Colonic mucosa (tissue), 4 donors: ENCODE measurements at regions not wholly inside any gene's neighbourhood (a gene's known extent, or its start where the extent isn't known, plus 50 kb on each side); places are given as distances from the start of the nearest gene placed in this dataset.

Experiments
- DNase-seq: peaks from one replicate; pipeline ENCODE4 v3.0.0-alpha.2; 2020
- H3K27ac ChIP-seq: fragments of 200-600 bp; one replicate; pipeline ENCODE4 v1.8.0; 2021
- H3K27me3 ChIP-seq: fragments of 200-600 bp; one replicate; pipeline ENCODE4 v1.8.0; 2021
- H3K36me3 ChIP-seq: fragments of 200-600 bp; one replicate; pipeline ENCODE4 v1.8.0; 2021
- H3K4me1 ChIP-seq: fragments of 200-600 bp; one replicate; pipeline ENCODE4 v1.8.0; 2021; ENCODE audit warnings: mild to moderate bottlenecking
- H3K4me3 ChIP-seq: fragments of 200-600 bp; one replicate; pipeline ENCODE4 v1.8.0; 2021
- H3K9ac ChIP-seq, 2 donors: one replicate each; pipeline ENCODE4 v1.7.0; 2013; ENCODE audit warnings: control low read depth in 2 of 2, low read depth in 2 of 2, low read length in 2 of 2
- H3K9me3 ChIP-seq: fragments of 200-600 bp; one replicate; pipeline ENCODE4 v1.8.0; 2021
- intact Hi-C: fragments of 100-400 bp; cut with DNase I; formaldehyde crosslinking; loops from one replicate; pipeline ENCODE4 v1.14.1; 2022
- TF ChIP-seq, protein P1 (sequence below): fragments of 200-600 bp; IDR thresholded peaks from one replicate; pipeline ENCODE4 v1.8.0; 2022; ENCODE audit warnings: antibody characterized with exemption, mild to moderate bottlenecking
- donor health status: healthy.
- donor health status: DM: no; HTN: no; CAD: no.
- donor health status: DM: no; HTN: no; CAD: no.

DNA sequence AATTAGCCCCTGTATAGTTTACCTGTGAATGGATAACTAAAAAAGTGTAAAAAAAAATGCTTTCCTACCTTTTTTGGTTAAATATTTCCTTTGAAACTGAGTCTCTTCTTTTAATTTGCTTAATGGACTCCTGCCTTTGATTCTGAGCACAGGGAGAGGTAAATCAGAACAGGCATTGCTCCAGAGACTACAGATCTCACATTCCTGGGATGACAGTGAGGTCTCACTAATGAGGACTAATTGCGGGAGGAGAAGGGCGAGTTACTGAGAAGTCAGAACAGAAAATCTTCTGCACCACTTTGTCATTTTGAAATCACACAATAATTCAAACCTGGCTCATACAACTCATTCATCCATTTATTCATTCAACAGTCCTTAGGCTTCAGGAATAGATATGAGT is 437.0 kb upstream of the ASIC2 start:
- Histone ChIP-seq H3K9ac (no peak overlapping the region), H3K36me3 (no peaks in the 10 kb centered on the region), H3K27ac (no peak overlapping the region), H3K27me3 (peaks cover 5% of the 10 kb centered on the region), H3K4me3 (no peak overlapping the region), H3K9me3 (no peaks in the 10 kb centered on the region), H3K4me1 (no peaks in the 10 kb centered on the region)
- TF ChIP-seq, protein P1, sequence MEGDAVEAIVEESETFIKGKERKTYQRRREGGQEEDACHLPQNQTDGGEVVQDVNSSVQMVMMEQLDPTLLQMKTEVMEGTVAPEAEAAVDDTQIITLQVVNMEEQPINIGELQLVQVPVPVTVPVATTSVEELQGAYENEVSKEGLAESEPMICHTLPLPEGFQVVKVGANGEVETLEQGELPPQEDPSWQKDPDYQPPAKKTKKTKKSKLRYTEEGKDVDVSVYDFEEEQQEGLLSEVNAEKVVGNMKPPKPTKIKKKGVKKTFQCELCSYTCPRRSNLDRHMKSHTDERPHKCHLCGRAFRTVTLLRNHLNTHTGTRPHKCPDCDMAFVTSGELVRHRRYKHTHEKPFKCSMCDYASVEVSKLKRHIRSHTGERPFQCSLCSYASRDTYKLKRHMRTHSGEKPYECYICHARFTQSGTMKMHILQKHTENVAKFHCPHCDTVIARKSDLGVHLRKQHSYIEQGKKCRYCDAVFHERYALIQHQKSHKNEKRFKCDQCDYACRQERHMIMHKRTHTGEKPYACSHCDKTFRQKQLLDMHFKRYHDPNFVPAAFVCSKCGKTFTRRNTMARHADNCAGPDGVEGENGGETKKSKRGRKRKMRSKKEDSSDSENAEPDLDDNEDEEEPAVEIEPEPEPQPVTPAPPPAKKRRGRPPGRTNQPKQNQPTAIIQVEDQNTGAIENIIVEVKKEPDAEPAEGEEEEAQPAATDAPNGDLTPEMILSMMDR = no peak
- no peak for DNase-seq
- intact Hi-C loops = no loop called here

DNA sequence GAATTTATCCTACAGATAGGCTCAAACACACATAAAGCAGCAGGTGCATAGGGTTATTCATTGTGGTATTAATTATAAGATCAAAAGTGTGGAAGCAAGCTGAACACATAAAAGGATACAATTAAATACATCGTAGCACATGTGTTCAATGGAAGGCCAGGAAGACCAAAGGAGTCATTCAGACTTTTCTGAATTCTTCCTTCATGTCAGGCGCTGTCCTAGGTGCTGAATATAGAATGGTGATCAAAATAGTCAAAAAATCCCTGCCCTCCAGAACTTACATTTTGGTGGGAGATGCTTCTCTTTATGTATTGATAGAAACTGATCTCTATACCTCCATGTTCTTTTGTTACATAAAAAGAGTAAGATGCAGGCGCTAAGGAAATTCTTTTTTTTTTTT is 439.0 kb upstream of the ASIC2 start:
- Histone ChIP-seq H3K36me3 (no peaks in the 10 kb centered on the region), H3K9me3 (no peaks in the 10 kb centered on the region), H3K27ac (no peak overlapping the region), H3K27me3 (peaks cover 2% of the 10 kb centered on the region), H3K4me1 (no peaks in the 10 kb centered on the region), H3K4me3 (no peak overlapping the region), H3K9ac (no peak overlapping the region)
- no peak for DNase-seq
- intact Hi-C loops = no loop called here
- TF ChIP-seq, protein P1 = no peak

DNA sequence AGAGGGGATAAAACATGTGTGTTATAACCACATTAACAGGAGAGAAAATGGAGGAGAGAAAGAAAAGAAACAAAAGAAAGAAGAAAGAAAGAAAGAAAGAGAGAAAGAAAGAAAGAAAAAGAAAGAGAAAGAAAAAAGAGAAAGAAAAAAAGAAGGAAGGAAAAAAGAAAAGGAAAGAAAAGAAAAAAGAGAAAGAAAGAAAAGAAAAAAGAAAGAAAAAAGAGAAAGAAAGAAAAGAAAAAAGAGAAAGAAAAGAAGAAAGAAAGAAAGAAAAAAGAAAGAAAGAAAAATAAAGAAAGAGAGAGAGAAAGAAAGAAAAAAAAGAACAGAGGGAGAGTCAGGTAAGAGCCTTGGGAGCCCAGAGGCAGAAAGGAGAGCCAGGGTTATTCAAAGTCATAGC is 446.6 kb upstream of the ASIC2 start:
- no peak overlapping the region for H3K9ac ChIP-seq
- no peak for DNase-seq
- H3K9me3 ChIP-seq = no peaks in the 10 kb centered on the region
- H3K27ac ChIP-seq = no peak overlapping the region
- no peak overlapping the region for H3K4me3 ChIP-seq
- intact Hi-C loops = no loop called here
- no peaks in the 10 kb centered on the region for H3K36me3 ChIP-seq
- TF ChIP-seq, protein P1 = no peak
- no peaks in the 10 kb centered on the region for H3K27me3 ChIP-seq
- H3K4me1 ChIP-seq = no peaks in the 10 kb centered on the region

DNA sequence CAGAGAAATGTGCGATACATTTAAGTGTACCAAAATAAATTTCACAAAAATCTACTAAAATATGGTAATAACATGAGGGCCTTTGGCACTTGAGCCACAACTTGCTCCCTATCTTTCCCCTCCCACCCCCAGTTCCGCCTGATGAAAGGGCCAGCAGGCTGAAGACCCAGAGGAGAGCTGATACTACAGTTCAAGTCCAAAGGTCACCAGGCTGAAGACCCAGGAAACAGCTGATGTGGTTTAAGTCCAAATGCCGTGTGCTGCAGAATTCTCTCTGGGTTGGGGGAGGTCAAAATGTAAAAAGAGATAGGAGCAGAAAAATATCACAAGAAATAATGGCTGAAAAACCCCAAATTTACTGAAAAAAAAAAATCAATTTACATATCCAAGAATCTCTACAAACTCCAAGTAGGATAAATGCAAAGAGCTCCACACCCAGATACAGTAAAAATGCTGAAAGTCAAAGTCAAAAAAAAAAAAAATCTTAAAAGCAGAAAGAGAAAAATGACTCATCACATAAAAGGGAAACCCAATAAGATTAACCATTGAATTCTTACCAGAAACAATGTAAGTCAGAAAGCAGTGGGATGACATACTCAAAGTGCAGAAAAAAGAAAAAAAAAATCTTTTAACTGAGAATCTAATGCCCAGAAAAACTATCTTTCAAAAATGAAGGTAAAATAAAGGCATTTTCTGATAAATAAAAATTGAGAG is 452.1 kb upstream of the ASIC2 start:
- no peak overlapping the region for H3K9ac ChIP-seq
- intact Hi-C loops = no loop called here
- DNase-seq = no peak

DNA sequence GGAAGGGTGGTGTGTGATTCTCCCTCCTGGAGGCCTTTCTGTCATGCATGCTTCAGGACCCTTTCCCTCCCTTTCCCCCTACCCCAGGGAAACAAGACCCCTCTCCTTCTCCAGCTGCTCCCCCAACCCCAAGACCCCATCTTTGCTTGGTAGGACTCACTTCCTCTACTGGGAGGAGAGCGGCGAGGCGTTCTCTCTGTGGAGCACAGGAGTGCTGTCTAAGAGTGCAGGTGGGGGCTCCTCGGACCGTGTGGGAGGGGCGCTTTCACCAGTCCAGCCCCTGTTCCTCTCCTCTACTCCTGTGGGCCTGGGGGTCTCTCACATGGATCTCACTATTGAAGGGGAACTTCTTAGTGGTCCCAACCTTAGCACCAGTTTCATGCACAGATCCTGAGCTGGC is 456.1 kb upstream of the ASIC2 start:
- Histone ChIP-seq H3K9ac (no peak overlapping the region), H3K27me3 (no peaks in the 10 kb centered on the region), H3K4me1 (no peaks in the 10 kb centered on the region), H3K9me3 (no peaks in the 10 kb centered on the region), H3K27ac (no peak overlapping the region), H3K36me3 (no peaks in the 10 kb centered on the region), H3K4me3 (no peak overlapping the region)
- TF ChIP-seq, protein P1 = no peak
- no peak for DNase-seq
- intact Hi-C loops = no loop called here

More for the DNA sequence above, 452.1 kb upstream of the ASIC2 start:
- H3K4me1 ChIP-seq = no peaks in the 10 kb centered on the region
- no peaks in the 10 kb centered on the region for H3K36me3 ChIP-seq
- no peak overlapping the region for H3K27ac ChIP-seq
- no peaks in the 10 kb centered on the region for H3K27me3 ChIP-seq
- TF ChIP-seq, protein P1 = no peak
- no peaks in the 10 kb centered on the region for H3K9me3 ChIP-seq
- no peak overlapping the region for H3K4me3 ChIP-seq
